SU-DHL-6 (cell line): ENCODE measurements at regions not wholly inside any gene's neighbourhood (a gene's known extent, or its start where the extent isn't known, plus 50 kb on each side); places are given as distances from the start of the nearest gene placed in this dataset.

Experiments
- EZH2phosphoT487 ChIP-seq: fragments of 200-600 bp; sonication (generic), shearing (Covaris generic); conservative IDR thresholded peaks from 2 replicates; pipeline ENCODE4 v1.6.1; 2018; ENCODE audit warnings: mild to moderate bottlenecking, antibody characterized with exemption, low read length, moderate library complexity, mixed read lengths
- TF ChIP-seq, protein P1 (sequence below): fragments of 200-600 bp; sonication (generic); IDR thresholded peaks from one replicate; pipeline ENCODE4 v1.5.1; 2017; ENCODE audit warnings: antibody characterized with exemption, mild to moderate bottlenecking, low read length, moderate library complexity; ENCODE audit not compliant: insufficient read depth, poor library complexity, severe bottlenecking

DNA sequence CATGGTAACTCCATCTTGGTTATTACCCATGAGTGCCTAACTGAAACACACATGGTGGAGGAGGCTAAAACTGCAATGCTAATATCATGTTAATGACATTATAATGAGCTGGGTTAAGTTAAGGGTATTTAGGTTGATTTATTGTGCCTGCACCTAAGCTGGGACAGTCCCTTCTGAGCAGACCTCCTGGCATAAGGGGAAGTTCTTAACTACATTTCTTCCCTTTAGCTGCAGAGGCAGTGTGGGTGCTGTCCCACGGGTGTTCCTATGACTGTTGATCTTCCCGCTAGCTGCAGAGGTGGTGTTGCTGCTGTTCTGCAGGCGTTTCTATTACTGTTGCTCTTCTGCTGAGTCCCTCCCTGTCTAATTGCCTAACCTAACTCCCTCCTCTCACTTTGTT lies 183.9 kb downstream of the LURAP1L start:
- TF ChIP-seq, protein P1, sequence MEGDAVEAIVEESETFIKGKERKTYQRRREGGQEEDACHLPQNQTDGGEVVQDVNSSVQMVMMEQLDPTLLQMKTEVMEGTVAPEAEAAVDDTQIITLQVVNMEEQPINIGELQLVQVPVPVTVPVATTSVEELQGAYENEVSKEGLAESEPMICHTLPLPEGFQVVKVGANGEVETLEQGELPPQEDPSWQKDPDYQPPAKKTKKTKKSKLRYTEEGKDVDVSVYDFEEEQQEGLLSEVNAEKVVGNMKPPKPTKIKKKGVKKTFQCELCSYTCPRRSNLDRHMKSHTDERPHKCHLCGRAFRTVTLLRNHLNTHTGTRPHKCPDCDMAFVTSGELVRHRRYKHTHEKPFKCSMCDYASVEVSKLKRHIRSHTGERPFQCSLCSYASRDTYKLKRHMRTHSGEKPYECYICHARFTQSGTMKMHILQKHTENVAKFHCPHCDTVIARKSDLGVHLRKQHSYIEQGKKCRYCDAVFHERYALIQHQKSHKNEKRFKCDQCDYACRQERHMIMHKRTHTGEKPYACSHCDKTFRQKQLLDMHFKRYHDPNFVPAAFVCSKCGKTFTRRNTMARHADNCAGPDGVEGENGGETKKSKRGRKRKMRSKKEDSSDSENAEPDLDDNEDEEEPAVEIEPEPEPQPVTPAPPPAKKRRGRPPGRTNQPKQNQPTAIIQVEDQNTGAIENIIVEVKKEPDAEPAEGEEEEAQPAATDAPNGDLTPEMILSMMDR, result no peak
- no peak for TF ChIP-seq EZH2phosphoT487
